ENCODE measurements at regions not wholly inside any gene's neighbourhood (a gene's known extent, or its start where the extent isn't known, plus 50 kb on each side); places are given as distances from the start of the nearest gene placed in this dataset.
"Not testable (repeated sequence)": the region's sequence is repeated elsewhere in the genome, so short reads cannot be mapped to it uniquely, and the experiment has no call there.

- in situ Hi-C loops (cut with HindIII; ENCODE audit: low sequenced_read_pairs): no loop called here
- DNase-seq (ENCODE audit: low read depth): no peak
- H3K4me3 ChIP-seq (ENCODE audit: low read depth, low read length): no peak overlapping the region
- no peak for TF ChIP-seq CTCF (IDR thresholded peaks at IDR 0.05; ENCODE audit: low read depth, low read length, missing control alignments)
Observed at GRCh38 chr20:16828666-16829305, 80.6 kb downstream of the OTOR start.

- DNase-seq (ENCODE audit: low read depth); in situ Hi-C loops (cut with HindIII; ENCODE audit: low sequenced_read_pairs); H3K4me3 ChIP-seq (ENCODE audit: low read depth, low read length): not testable (repeated sequence)
Observed at GRCh38 chr20:16835690-16836089, 87.5 kb downstream of the OTOR start.

- in situ Hi-C loops (cut with HindIII; ENCODE audit: low sequenced_read_pairs): no loop called here
Observed at GRCh38 chr20:16842486-16843120, 94.4 kb downstream of the OTOR start.

DNA sequence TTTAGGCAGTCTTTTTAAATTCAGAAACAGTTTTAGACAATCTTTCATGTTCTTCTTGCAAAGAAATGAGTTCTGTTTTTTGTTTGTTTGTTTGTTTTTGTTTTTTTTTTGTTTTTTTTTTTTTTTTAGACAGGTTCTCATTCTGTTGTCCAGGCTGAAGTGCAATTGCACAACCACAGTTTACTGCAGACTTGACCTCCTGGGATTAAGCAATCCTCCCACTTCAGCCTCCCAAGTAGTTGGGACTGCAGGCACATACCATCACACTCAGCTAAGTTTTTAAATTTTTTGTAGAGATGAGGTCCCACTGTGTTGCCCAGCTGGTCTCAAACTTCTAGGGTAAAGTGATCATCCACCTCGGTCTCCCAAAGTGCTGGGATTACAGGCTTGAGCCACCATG is 96.2 kb downstream of the OTOR start:
- no peak for TF ChIP-seq CTCF (IDR thresholded peaks at IDR 0.05; ENCODE audit: low read depth, low read length, missing control alignments)
- no peak for DNase-seq (ENCODE audit: low read depth)
- in situ Hi-C loops (cut with HindIII; ENCODE audit: low sequenced_read_pairs): no loop called here

More at GRCh38 chr20:16842486-16843120, 94.4 kb downstream of the OTOR start:
- no peak for TF ChIP-seq CTCF (IDR thresholded peaks at IDR 0.05; ENCODE audit: low read depth, low read length, missing control alignments)
- DNase-seq (ENCODE audit: low read depth): no peak
- H3K4me3 ChIP-seq (ENCODE audit: low read depth, low read length): no peak overlapping the region

GRCh38 chr20:16846006-16846405 is 97.8 kb downstream of the OTOR start:
- H3K4me3 ChIP-seq (ENCODE audit: low read depth, low read length): no peak overlapping the region
- DNase-seq (ENCODE audit: low read depth): no peak
- in situ Hi-C loops (cut with HindIII; ENCODE audit: low sequenced_read_pairs): no loop called here

More for the DNA sequence above, 96.2 kb downstream of the OTOR start:
- H3K4me3 ChIP-seq (ENCODE audit: low read depth, low read length): no peak overlapping the region

GRCh38 chr20:16848061-16848460 is 99.9 kb downstream of the OTOR start:
- in situ Hi-C loops (cut with HindIII; ENCODE audit: low sequenced_read_pairs): no loop called here
- no peak for DNase-seq (ENCODE audit: low read depth)
- no peak for TF ChIP-seq CTCF (IDR thresholded peaks at IDR 0.05; ENCODE audit: low read depth, low read length, missing control alignments)

More at GRCh38 chr20:16846006-16846405, 97.8 kb downstream of the OTOR start:
- no peak for TF ChIP-seq CTCF (IDR thresholded peaks at IDR 0.05; ENCODE audit: low read depth, low read length, missing control alignments)

GRCh38 chr20:16848526-16848925 is 100.4 kb downstream of the OTOR start:
- DNase-seq (ENCODE audit: low read depth): no peak
- H3K4me3 ChIP-seq (ENCODE audit: low read depth, low read length): no peak overlapping the region
- in situ Hi-C loops (cut with HindIII; ENCODE audit: low sequenced_read_pairs): no loop called here
- no peak for TF ChIP-seq CTCF (IDR thresholded peaks at IDR 0.05; ENCODE audit: low read depth, low read length, missing control alignments)

More at GRCh38 chr20:16848061-16848460, 99.9 kb downstream of the OTOR start:
- no peak overlapping the region for H3K4me3 ChIP-seq (ENCODE audit: low read depth, low read length)
